ENCODE measurements at regions not wholly inside any gene's neighbourhood (a gene's known extent, or its start where the extent isn't known, plus 50 kb on each side); places are given as distances from the start of the nearest gene placed in this dataset.

- no peaks in the 10 kb centered on the region for H3K27me3 Mint-ChIP-seq
- no peak overlapping the region for H3K27ac Mint-ChIP-seq
- peaks cover 2% of the 10 kb centered on the region for H3K4me1 Mint-ChIP-seq (ENCODE audit: low read depth)
- H3K9me3 Mint-ChIP-seq (ENCODE audit: low read depth), result no peaks in the 10 kb centered on the region
- H3K4me3 Mint-ChIP-seq (ENCODE audit: low read depth), result no peak overlapping the region
- no peak for DNase-seq (ENCODE audit: low spot score, unreplicated experiment)
- TF ChIP-seq CTCF (IDR thresholded peaks at IDR 0.05; ENCODE audit: unreplicated experiment), result no peak
- no peaks in the 10 kb centered on the region for H3K36me3 Mint-ChIP-seq (ENCODE audit: insufficient read depth)
These were observed 249.4 kb downstream of the FAM170A start for GRCh38 chr5:119878712-119879111.

DNA sequence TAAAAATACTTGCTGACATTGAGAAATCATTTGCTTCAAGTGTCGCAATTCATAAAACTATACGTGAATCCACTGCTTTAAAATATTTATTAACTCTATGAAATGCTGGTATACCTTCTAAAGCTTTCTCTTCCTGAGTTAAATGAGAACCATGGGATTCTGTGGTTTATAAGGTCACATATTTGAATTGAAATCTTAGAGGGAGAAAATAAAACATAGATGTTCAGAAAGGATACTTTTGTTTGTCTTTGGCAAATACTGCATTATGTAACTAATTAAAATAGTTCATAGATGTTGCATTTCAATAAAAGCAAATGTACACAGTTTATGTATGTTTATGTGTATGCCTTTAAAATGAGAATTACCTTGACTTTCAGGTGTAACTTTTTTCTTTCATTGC, 250.1 kb downstream of the FAM170A start:
- no peak for TF ChIP-seq CTCF (IDR thresholded peaks at IDR 0.05; ENCODE audit: unreplicated experiment)
- Mint-ChIP-seq H3K9me3 (ENCODE audit: low read depth) (no peaks in the 10 kb centered on the region), H3K4me1 (ENCODE audit: low read depth) (peaks cover 2% of the 10 kb centered on the region), H3K27ac (no peak overlapping the region), H3K36me3 (ENCODE audit: insufficient read depth) (no peaks in the 10 kb centered on the region), H3K27me3 (no peaks in the 10 kb centered on the region), H3K4me3 (ENCODE audit: low read depth) (no peak overlapping the region)
- DNase-seq (ENCODE audit: low spot score, unreplicated experiment), result no peak

GRCh38 chr5:119895066-119895465, 265.7 kb downstream of the FAM170A start:
- TF ChIP-seq CTCF (IDR thresholded peaks at IDR 0.05; ENCODE audit: unreplicated experiment), result no peak
- H3K4me1 Mint-ChIP-seq (ENCODE audit: low read depth), result no peaks in the 10 kb centered on the region
- no peak overlapping the region for H3K4me3 Mint-ChIP-seq (ENCODE audit: low read depth)
- DNase-seq (ENCODE audit: low spot score, unreplicated experiment), result no peak
- no peaks in the 10 kb centered on the region for H3K36me3 Mint-ChIP-seq (ENCODE audit: insufficient read depth)
- H3K9me3 Mint-ChIP-seq (ENCODE audit: low read depth), result no peaks in the 10 kb centered on the region
- no peaks in the 10 kb centered on the region for H3K27me3 Mint-ChIP-seq
- H3K27ac Mint-ChIP-seq, result no peak overlapping the region

- TF ChIP-seq CTCF (IDR thresholded peaks at IDR 0.05; ENCODE audit: unreplicated experiment), result no peak
- H3K9me3 Mint-ChIP-seq (ENCODE audit: low read depth), result no peaks in the 10 kb centered on the region
- no peaks in the 10 kb centered on the region for H3K27me3 Mint-ChIP-seq
- no peaks in the 10 kb centered on the region for H3K4me1 Mint-ChIP-seq (ENCODE audit: low read depth)
- DNase-seq (ENCODE audit: low spot score, unreplicated experiment), result no peak
- H3K4me3 Mint-ChIP-seq (ENCODE audit: low read depth), result no peak overlapping the region
- H3K27ac Mint-ChIP-seq, result no peak overlapping the region
- H3K36me3 Mint-ChIP-seq (ENCODE audit: insufficient read depth), result no peaks in the 10 kb centered on the region
These were observed 267.6 kb downstream of the FAM170A start for GRCh38 chr5:119896826-119897536.

DNA sequence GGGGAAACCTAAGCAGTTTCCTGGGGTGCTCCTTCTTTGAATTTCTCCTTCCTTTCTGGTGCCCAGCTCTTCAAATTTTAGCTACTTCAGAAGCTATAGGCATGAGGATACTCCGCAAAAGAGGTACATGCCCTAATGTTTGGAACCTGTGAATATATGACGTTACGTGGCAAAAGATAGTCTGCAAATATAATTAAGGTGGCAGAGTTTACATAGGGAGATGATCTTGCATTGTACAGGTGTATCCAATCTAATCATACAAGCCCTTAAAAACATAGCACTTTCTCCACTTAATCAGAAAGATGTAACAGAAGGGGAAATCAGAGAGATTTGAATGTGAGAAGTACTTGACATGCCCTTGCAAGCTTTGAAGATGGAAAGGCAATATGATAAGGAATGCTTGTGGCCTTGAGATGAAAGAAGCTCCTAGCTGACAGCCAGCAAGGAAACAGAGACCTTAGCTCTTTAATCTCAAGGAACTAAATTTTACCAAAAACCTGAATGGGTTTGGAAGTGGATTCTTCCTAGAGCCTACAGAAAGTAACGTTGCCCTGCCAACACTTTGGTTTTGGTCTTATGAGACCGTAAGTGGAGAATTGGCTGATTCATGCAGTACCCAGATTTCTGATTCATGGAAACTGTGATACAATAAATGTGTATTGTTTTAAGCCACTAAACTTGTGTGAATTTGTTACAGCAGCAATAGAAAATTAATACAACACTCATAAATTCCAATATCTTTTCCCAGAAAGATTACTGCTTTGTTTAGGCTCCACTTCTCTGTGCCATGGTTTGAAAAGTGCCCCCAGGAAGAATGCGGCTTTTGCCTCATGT, 268.4 kb downstream of the FAM170A start:
- Mint-ChIP-seq H3K27me3 (no peaks in the 10 kb centered on the region), H3K36me3 (ENCODE audit: insufficient read depth) (no peaks in the 10 kb centered on the region), H3K4me3 (ENCODE audit: low read depth) (no peak overlapping the region), H3K4me1 (ENCODE audit: low read depth) (no peaks in the 10 kb centered on the region), H3K9me3 (ENCODE audit: low read depth) (no peaks in the 10 kb centered on the region), H3K27ac (no peak overlapping the region)
- no peak for TF ChIP-seq CTCF (IDR thresholded peaks at IDR 0.05; ENCODE audit: unreplicated experiment)
- DNase-seq (ENCODE audit: low spot score, unreplicated experiment), result no peak

All from progenitor cell of endocrine pancreas (in vitro differentiated cells).